ENCODE measurements at regions not wholly inside any gene's neighbourhood (a gene's known extent, or its start where the extent isn't known, plus 50 kb on each side); places are given as distances from the start of the nearest gene placed in this dataset.

DNA sequence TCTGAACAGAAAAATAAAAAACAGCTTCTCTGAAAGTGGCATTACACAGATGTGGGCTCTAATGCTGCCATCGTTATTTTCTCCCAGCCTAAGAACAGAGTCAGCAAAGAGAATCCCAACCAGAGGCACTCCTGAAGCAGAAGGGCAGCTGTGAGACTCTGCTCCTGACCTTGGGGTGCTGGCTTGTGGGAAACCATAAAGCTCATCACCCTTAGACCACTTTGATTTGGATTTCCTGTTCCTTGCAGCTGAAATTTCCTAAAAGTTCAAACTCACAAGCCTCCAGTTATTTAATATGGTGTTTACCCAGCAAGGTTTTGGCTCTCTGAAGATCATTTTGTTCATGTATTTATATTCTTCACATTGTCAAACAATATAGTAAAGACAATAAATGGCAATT, 814.8 kb downstream of the TNS3 start:
- TF ChIP-seq CHD1 (IDR thresholded peaks at IDR 0.05; ENCODE audit: low read depth, low read length) (no peak), POLR2A (IDR thresholded peaks at IDR 0.05; ENCODE audit: low read depth, low read length) (no peak), SMC3 (IDR thresholded peaks at IDR 0.05; ENCODE audit: low read depth, low read length) (no peak), RAD21 (IDR thresholded peaks at IDR 0.05; ENCODE audit: low read length) (no peak), MXI1 (IDR thresholded peaks at IDR 0.05; ENCODE audit: borderline replicate concordance, low read depth, low read length) (no peak), BHLHE40 (IDR thresholded peaks at IDR 0.05; ENCODE audit: low read depth, low read length) (no peak)
- TF ChIP-seq, protein P1, sequence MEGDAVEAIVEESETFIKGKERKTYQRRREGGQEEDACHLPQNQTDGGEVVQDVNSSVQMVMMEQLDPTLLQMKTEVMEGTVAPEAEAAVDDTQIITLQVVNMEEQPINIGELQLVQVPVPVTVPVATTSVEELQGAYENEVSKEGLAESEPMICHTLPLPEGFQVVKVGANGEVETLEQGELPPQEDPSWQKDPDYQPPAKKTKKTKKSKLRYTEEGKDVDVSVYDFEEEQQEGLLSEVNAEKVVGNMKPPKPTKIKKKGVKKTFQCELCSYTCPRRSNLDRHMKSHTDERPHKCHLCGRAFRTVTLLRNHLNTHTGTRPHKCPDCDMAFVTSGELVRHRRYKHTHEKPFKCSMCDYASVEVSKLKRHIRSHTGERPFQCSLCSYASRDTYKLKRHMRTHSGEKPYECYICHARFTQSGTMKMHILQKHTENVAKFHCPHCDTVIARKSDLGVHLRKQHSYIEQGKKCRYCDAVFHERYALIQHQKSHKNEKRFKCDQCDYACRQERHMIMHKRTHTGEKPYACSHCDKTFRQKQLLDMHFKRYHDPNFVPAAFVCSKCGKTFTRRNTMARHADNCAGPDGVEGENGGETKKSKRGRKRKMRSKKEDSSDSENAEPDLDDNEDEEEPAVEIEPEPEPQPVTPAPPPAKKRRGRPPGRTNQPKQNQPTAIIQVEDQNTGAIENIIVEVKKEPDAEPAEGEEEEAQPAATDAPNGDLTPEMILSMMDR (conservative IDR thresholded peaks at IDR 0.05; ENCODE audit: low read depth, low read length), result no peak

Measured in IMR-90 (cell line).